MM.1S (cell line): ENCODE measurements at regions not wholly inside any gene's neighbourhood (a gene's known extent, or its start where the extent isn't known, plus 50 kb on each side); places are given as distances from the start of the nearest gene placed in this dataset.
"Not testable (repeated sequence)": the region's sequence is repeated elsewhere in the genome, so short reads cannot be mapped to it uniquely, and the experiment has no call there.

Experiments
- DNase-seq: peaks from one replicate; pipeline ENCODE4 v3.0.0-alpha.2; 2015
- H2AFZ ChIP-seq: fragments of 300-600 bp; sonication (generic); 2 replicates; pipeline ENCODE4 v1.6.0; 2016; ENCODE audit warnings: antibody characterized with exemption, low read length
- H3F3A ChIP-seq: fragments of 300-600 bp; sonication (generic); 2 replicates; pipeline ENCODE4 v1.6.1; 2016; ENCODE audit warnings: mild to moderate bottlenecking, antibody characterized with exemption, low read length, moderate library complexity, mixed read lengths; ENCODE audit not compliant: insufficient read depth
- H3K27ac ChIP-seq: fragments of 300-600 bp; sonication (generic); 2 replicates; pipeline ENCODE4 v1.5.1; 2016; ENCODE audit warnings: mild to moderate bottlenecking, low read length
- H3K27me3 ChIP-seq: fragments of 300-600 bp; sonication (generic); replicated peaks from 2 replicates; pipeline ENCODE4 v1.6.0; 2016; ENCODE audit warnings: low read length; ENCODE audit not compliant: insufficient read depth
- H3K36me3 ChIP-seq: fragments of 300-600 bp; sonication (generic); replicated peaks from 2 replicates; pipeline ENCODE4 v1.6.1; 2016; ENCODE audit warnings: mild to moderate bottlenecking, low read length, mixed read lengths; ENCODE audit not compliant: insufficient read depth
- H3K4me1 ChIP-seq: fragments of 300-600 bp; sonication (generic); 2 replicates; pipeline ENCODE4 v1.6.1; 2016; ENCODE audit warnings: low read length, mixed read lengths
- H3K4me2 ChIP-seq: fragments of 300-600 bp; sonication (generic); 2 replicates; pipeline ENCODE4 v1.6.0; 2016; ENCODE audit warnings: low read depth, low read length
- H3K4me3 ChIP-seq: fragments of 300-600 bp; sonication (generic); 2 replicates; pipeline ENCODE4 v1.5.1; 2016; ENCODE audit warnings: low read length, mixed read lengths
- H3K79me2 ChIP-seq: fragments of 300-600 bp; sonication (generic); 2 replicates; pipeline ENCODE4 v1.6.1; 2016; ENCODE audit warnings: mixed run types, low read length, mixed read lengths
- H3K9ac ChIP-seq: fragments of 300-600 bp; sonication (generic); 2 replicates; pipeline ENCODE4 v1.6.1; 2016; ENCODE audit warnings: low read length, mixed read lengths
- H3K9me2 ChIP-seq: fragments of 300-600 bp; sonication (generic); replicated peaks from 2 replicates; pipeline ENCODE4 v1.6.1; 2016; ENCODE audit warnings: mild to moderate bottlenecking, low read length, mixed read lengths; ENCODE audit not compliant: insufficient read depth
- H3K9me3 ChIP-seq: fragments of 300-600 bp; sonication (generic); replicated peaks from 2 replicates; pipeline ENCODE4 v1.6.1; 2016; ENCODE audit warnings: mild to moderate bottlenecking, low read length, mixed read lengths; ENCODE audit not compliant: insufficient read depth
- H4K20me1 ChIP-seq: fragments of 300-600 bp; sonication (generic); 2 replicates; pipeline ENCODE4 v1.6.1; 2016; ENCODE audit warnings: mild to moderate bottlenecking, low read length, moderate library complexity, mixed read lengths; ENCODE audit not compliant: insufficient read depth
- EZH2 ChIP-seq: fragments of 300-600 bp; sonication (generic); optimal IDR thresholded peaks from 2 replicates; pipeline ENCODE3; 2017; ENCODE audit warnings: low read depth, mild to moderate bottlenecking, antibody characterized with exemption, low read length, mixed read lengths
- EZH2phosphoT487 ChIP-seq: fragments of 300-600 bp; sonication (generic); IDR thresholded peaks from 2 replicates; pipeline ENCODE4 v1.6.1; 2018; ENCODE audit warnings: antibody characterized with exemption, low read length
- TF ChIP-seq, protein P1 (sequence below): fragments of 300-600 bp; sonication (generic); IDR thresholded peaks from 2 replicates; pipeline ENCODE4 v1.5.1; 2016; ENCODE audit warnings: antibody characterized with exemption, low read length, mixed read lengths

DNA sequence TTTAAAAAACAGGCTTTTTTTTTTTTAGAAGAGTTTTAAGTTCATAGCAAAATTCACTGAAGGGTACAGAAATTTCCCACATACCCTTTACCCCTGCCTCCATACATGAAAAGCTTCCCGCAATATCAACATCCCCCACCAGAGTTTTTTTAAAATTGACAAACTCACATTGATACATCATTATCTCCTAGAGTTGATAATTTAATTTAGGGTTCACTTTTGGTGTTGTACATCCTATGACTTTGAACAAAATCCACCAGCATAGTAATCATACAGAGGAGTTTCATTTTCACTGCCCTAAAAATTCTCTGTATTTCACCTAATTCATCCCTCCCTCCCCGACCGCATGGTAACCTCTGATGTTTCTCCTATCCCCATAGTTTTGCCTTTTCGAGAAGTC is 53.6 kb upstream of the KCNK2 start:
- DNase-seq: no peak
- H3K27ac ChIP-seq: no peak overlapping the region
- H4K20me1 ChIP-seq: no peaks in the 10 kb centered on the region
- H3K27me3 ChIP-seq: no peaks in the 10 kb centered on the region
- H3K4me1 ChIP-seq: 0 out of 2 replicates have a peak, but pooled peaks cover 5% of the 10 kb centered on the region
- H3K9ac ChIP-seq: no peak overlapping the region
- no peaks in the 10 kb centered on the region for H3K9me3 ChIP-seq
- H2AFZ ChIP-seq: no peak overlapping the region
- no peaks in the 10 kb centered on the region for H3K9me2 ChIP-seq
- H3K36me3 ChIP-seq: no peaks in the 10 kb centered on the region
- H3K79me2 ChIP-seq: no peaks in the 10 kb centered on the region
- H3K4me3 ChIP-seq: no peak overlapping the region
- no peak overlapping the region for H3K4me2 ChIP-seq
- no peaks in the 10 kb centered on the region for H3F3A ChIP-seq
- TF ChIP-seq, protein P1, sequence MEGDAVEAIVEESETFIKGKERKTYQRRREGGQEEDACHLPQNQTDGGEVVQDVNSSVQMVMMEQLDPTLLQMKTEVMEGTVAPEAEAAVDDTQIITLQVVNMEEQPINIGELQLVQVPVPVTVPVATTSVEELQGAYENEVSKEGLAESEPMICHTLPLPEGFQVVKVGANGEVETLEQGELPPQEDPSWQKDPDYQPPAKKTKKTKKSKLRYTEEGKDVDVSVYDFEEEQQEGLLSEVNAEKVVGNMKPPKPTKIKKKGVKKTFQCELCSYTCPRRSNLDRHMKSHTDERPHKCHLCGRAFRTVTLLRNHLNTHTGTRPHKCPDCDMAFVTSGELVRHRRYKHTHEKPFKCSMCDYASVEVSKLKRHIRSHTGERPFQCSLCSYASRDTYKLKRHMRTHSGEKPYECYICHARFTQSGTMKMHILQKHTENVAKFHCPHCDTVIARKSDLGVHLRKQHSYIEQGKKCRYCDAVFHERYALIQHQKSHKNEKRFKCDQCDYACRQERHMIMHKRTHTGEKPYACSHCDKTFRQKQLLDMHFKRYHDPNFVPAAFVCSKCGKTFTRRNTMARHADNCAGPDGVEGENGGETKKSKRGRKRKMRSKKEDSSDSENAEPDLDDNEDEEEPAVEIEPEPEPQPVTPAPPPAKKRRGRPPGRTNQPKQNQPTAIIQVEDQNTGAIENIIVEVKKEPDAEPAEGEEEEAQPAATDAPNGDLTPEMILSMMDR: no peak
- no peak for TF ChIP-seq EZH2phosphoT487
- TF ChIP-seq EZH2: no peak

DNA sequence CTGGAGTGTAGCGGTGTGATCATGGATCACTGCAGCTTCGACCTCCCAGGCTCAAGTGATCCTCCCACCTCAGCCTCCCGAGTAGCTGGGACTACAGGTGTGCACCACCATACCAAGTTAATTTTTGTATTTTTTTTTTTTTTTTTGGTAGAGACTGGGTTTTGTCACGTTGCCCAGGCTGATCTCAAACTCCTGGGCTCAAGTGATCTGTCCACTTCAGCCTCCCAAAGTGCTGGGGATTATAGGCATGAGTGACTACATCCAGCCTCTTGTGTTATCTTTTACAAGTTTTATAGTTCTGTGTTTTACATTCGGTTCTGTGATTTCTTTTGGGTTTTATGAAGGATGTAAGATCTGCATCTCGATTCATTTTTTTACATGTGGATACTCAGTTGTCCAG is 52.0 kb upstream of the KCNK2 start:
- not testable (repeated sequence) for H3K79me2 ChIP-seq, H2AFZ ChIP-seq, H3K36me3 ChIP-seq, H3K27me3 ChIP-seq, H3K4me2 ChIP-seq, H3F3A ChIP-seq, H3K9me3 ChIP-seq, H3K9me2 ChIP-seq, H3K9ac ChIP-seq, H3K27ac ChIP-seq, H3K4me1 ChIP-seq, H4K20me1 ChIP-seq, DNase-seq, H3K4me3 ChIP-seq

DNA sequence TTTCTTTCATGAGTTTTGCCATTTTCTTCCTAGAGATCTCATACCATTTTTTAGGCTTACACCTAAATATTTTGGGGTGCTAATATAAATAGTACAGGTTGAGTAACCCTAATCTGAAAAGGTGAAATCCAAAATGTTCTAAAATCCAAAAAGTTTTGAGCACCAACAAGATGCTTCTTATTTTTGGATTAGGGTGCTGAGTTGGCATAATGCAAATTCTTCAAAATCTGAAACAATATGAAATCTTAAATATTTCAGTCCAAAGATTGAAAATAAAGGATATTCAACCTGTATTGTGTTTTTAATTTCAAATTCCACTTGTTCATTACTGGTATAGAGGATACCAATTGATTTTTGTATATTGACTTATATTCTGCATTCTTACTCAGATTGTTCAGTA is 51.1 kb upstream of the KCNK2 start:
- H3K9ac ChIP-seq: no peak overlapping the region
- no peaks in the 10 kb centered on the region for H4K20me1 ChIP-seq
- no peaks in the 10 kb centered on the region for H3K36me3 ChIP-seq
- no peaks in the 10 kb centered on the region for H3K27me3 ChIP-seq
- H3K79me2 ChIP-seq: no peaks in the 10 kb centered on the region
- H3K9me3 ChIP-seq: no peaks in the 10 kb centered on the region
- H3K27ac ChIP-seq: no peak overlapping the region
- no peak for DNase-seq
- no peak overlapping the region for H3K4me3 ChIP-seq
- no peak overlapping the region for H3K4me2 ChIP-seq
- no peaks in the 10 kb centered on the region for H3F3A ChIP-seq
- H3K4me1 ChIP-seq: 0 out of 2 replicates have a peak, but pooled peaks cover 5% of the 10 kb centered on the region
- no peak for TF ChIP-seq EZH2
- no peak for TF ChIP-seq EZH2phosphoT487
- TF ChIP-seq, protein P1: no peak
- no peaks in the 10 kb centered on the region for H3K9me2 ChIP-seq
- H2AFZ ChIP-seq: no peak overlapping the region
